Nephron (organoid): ENCODE measurements at regions not wholly inside any gene's neighbourhood (a gene's known extent, or its start where the extent isn't known, plus 50 kb on each side); places are given as distances from the start of the nearest gene placed in this dataset.

Experiments
- H3K27ac Mint-ChIP-seq, 3 experiments: 2 replicates each; pipeline ENCODE4 v1.8.0; 2020; ENCODE audit warnings: mixed read lengths in 3 of 3, mild to moderate bottlenecking in 2 of 3, moderate library complexity in 1 of 3
- H3K27me3 Mint-ChIP-seq: 2 replicates; pipeline ENCODE4 v1.8.0; 2021; ENCODE audit warnings: low read depth, mild to moderate bottlenecking, moderate library complexity, mixed read lengths
- H3K36me3 Mint-ChIP-seq: 2 replicates; pipeline ENCODE4 v1.8.0; 2020; ENCODE audit warnings: low read depth, mixed read lengths
- H3K4me1 Mint-ChIP-seq: 2 replicates; pipeline ENCODE4 v1.8.0; 2020; ENCODE audit warnings: mixed read lengths
- H3K4me3 Mint-ChIP-seq, 3 experiments: 2 replicates each; pipeline ENCODE4 v1.8.0; 2020; ENCODE audit warnings: mild to moderate bottlenecking in 3 of 3, mixed read lengths in 3 of 3, moderate library complexity in 2 of 3
- H3K9me3 Mint-ChIP-seq: 2 replicates; pipeline ENCODE4 v1.8.0; 2020; ENCODE audit warnings: mixed read lengths
- CTCF ChIP-seq, 3 experiments: fragments of 200-600 bp; sonication (generic); IDR thresholded peaks; one replicate each; pipeline ENCODE4 v1.5.0; 2021; ENCODE audit warnings: antibody characterized with exemption in 3 of 3; ENCODE audit not compliant: unreplicated experiment in 3 of 3

DNA sequence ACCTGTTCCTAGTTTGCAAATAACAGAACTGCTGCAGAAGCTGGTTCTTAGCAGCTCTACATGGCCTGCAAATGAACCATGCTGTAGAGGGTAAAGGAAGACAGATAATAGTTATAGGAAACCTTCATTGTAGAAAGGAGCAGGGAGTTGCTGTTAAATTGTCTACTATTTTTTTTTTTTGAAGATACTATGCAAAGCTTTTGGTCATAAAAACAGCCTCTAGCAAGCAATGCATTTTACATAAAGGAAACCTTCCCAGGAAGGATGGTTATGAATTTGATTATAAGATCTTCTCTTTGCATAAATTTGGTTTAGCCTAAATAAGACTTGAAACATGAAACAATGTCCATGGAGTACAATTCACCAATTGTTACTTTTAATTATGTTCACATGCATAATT, 793.4 kb downstream of the SLC4A3 start:
- H3K36me3 Mint-ChIP-seq, result no peaks in the 10 kb centered on the region
- H3K4me1 Mint-ChIP-seq, result peaks cover 24% of the 10 kb centered on the region
- H3K27me3 Mint-ChIP-seq, result peaks cover 12% of the 10 kb centered on the region
- H3K27ac Mint-ChIP-seq, result no peak overlapping the region
- H3K4me3 Mint-ChIP-seq, result no peak overlapping the region
- H3K9me3 Mint-ChIP-seq, result peaks cover 3% of the 10 kb centered on the region
- TF ChIP-seq CTCF (IDR thresholded peaks at IDR 0.05; ENCODE audit: unreplicated experiment in 3 of 3), result no peak

GRCh38 chr2:220422676-220423075, 795.2 kb downstream of the SLC4A3 start:
- Mint-ChIP-seq H3K36me3 (no peaks in the 10 kb centered on the region), H3K4me3 (no peak overlapping the region), H3K27ac (no peak overlapping the region), H3K9me3 (peaks cover 3% of the 10 kb centered on the region), H3K27me3 (peaks cover 4% of the 10 kb centered on the region), H3K4me1 (peaks cover 22% of the 10 kb centered on the region)
- TF ChIP-seq CTCF (IDR thresholded peaks at IDR 0.05; ENCODE audit: unreplicated experiment in 3 of 3), result no peak

DNA sequence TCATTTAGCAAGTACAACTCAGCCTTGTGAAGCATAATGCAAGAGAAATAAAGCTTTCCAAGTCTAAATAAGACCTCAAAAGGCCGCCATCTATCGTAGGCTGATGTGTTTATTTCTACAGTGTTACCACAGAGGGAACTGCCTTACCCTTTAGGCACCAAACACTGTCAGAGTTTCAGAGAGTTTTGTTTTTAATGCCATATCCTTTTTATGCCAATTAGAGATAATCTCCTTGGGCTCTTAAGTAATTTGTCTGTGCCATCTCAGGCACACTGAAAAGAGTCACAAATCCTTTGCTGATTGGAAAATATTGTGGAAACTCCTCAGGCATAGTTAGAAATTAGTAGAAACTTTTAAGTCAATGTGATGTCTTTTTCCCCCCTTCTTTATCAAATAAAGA, 797.1 kb downstream of the SLC4A3 start:
- Mint-ChIP-seq H3K9me3 (peaks cover 3% of the 10 kb centered on the region), H3K27ac (no peak overlapping the region), H3K4me1 (peaks cover 10% of the 10 kb centered on the region), H3K27me3 (no peaks in the 10 kb centered on the region), H3K4me3 (no peak overlapping the region), H3K36me3 (no peaks in the 10 kb centered on the region)
- TF ChIP-seq CTCF (IDR thresholded peaks at IDR 0.05; ENCODE audit: unreplicated experiment in 3 of 3), result no peak

DNA sequence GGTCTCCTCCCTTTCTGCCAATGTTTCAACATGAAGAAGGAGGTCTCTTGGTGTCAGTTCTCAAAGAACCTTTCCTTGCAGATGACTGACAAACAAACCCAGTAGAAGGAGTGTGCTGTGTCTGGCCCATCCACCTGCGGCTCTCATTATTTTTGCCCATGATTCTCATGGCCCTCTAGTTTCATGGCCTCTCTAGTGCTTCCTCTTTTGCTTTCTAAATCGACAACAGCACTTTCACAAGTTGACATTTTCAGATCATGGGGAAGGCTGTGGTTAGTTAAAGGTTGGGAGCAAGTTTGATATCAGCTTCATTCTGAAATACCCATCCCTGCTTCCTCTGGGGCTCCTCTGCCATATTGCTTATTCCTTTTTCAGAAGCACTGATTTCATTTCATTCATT, 805.2 kb downstream of the SLC4A3 start:
- Mint-ChIP-seq H3K27ac (no peak overlapping the region), H3K4me1 (no peaks in the 10 kb centered on the region), H3K27me3 (peaks cover 3% of the 10 kb centered on the region), H3K4me3 (no peak overlapping the region), H3K9me3 (no peaks in the 10 kb centered on the region), H3K36me3 (no peaks in the 10 kb centered on the region)
- TF ChIP-seq CTCF (IDR thresholded peaks at IDR 0.05; ENCODE audit: unreplicated experiment in 3 of 3), result no peak

GRCh38 chr2:220433131-220433530, 805.7 kb downstream of the SLC4A3 start:
- Mint-ChIP-seq H3K36me3 (no peaks in the 10 kb centered on the region), H3K4me1 (no peaks in the 10 kb centered on the region), H3K27ac (no peak overlapping the region), H3K9me3 (no peaks in the 10 kb centered on the region), H3K27me3 (peaks cover 3% of the 10 kb centered on the region), H3K4me3 (no peak overlapping the region)
- no peak for TF ChIP-seq CTCF (IDR thresholded peaks at IDR 0.05; ENCODE audit: unreplicated experiment in 3 of 3)

DNA sequence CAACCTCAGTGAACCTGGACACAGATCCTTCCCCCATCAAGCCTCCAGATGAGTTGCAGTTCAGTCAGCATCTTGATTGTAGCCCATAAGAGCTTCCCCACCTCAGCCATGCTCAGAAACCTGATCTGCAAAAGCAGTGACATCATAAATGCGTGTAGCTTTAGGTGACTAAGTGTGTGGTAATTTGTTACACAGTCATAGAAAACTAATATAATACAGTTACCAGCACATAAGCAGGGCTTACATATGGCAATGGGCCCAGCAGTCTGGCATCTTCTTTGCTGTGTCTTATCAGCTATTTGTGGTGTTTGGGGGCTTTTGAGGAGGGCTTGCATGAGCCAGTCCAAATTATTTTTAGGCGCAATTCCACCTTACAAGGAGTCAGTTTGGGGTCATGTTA, 807.0 kb downstream of the SLC4A3 start:
- no peaks in the 10 kb centered on the region for H3K36me3 Mint-ChIP-seq
- TF ChIP-seq CTCF (IDR thresholded peaks at IDR 0.05; ENCODE audit: unreplicated experiment in 3 of 3), result no peak
- H3K27me3 Mint-ChIP-seq, result peaks cover 3% of the 10 kb centered on the region
- no peak overlapping the region for H3K27ac Mint-ChIP-seq
- H3K4me1 Mint-ChIP-seq, result no peaks in the 10 kb centered on the region
- no peak overlapping the region for H3K4me3 Mint-ChIP-seq
- H3K9me3 Mint-ChIP-seq, result peaks cover 4% of the 10 kb centered on the region
